GM20431 (cell line): ENCODE measurements at regions not wholly inside any gene's neighbourhood (a gene's known extent, or its start where the extent isn't known, plus 50 kb on each side); places are given as distances from the start of the nearest gene placed in this dataset.

Experiments
- in situ Hi-C: fragments of 300-500 bp; cut with MseI, MboI; formaldehyde crosslinking; loops from one replicate; pipeline ENCODE4 v1.15.0; 2020; ENCODE audit warnings: low sequenced_read_pairs; ENCODE audit not compliant: unreplicated experiment

- in situ Hi-C loops = no loop called here
Observed at GRCh38 chr14:53571641-53572328, 384.8 kb downstream of the BMP4 start.

DNA sequence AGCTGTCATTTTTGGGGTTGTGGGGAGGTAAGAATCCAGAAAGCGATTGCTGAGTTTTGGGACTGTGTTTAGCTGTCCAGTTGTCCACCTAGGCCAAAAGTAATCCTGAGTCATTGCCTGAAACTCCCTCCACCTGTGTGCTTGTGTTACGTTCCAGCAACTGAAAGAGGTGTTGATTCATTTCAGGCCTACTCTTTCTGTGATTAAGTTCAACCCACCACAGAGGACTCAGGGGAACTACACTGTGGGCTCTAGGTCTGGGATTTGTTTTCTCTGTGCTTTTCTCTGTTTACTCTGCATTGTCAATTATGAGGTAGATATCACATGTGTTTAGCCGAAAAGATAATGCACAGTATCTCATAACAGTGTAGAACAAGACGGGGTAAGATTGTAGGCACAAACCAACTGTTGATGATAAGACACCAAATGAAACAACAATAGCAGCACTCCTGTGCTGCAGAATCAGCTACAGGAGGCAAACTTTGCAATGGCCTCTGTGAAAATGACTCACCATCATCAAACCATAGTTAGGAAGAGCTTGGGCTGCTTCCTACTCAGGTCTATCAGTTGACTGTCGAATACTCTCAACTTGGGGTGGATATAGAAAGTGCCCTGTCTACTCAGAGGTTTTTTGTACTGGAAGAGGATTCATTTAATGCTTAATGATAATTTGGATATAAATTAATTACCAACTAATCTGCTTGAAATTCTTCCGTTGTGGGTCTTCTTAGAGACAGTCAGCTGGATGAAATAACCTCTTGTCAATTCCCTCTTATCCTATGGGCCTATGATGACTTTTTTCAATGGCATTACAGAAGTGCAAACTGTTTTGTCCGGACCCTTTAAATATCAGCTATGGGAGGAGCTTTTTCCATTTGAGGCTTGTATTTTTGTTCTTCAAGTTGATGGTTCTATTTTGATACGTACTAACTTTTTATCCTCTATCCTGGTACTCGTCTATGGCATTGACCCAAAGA lies 385.9 kb downstream of the BMP4 start:
- in situ Hi-C loops = no loop called here

DNA sequence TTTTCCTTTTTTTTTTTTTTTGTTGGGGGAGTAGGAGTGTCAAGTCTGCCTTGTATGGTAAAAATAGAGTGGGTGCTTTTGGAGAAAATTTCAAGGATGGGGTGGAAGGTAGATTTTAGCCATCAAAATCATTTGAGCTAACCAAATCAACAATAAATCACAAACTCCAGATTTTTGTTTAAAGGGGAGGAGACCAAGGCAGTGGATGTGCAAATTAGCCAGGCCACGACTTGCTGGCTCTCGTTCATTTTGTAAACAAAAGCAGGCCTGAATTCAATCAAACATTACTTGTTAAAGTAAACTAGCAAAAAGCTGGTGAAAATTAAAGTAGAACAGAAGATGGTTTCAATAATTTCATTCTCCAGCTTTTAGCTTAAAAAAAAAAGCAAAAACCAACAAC lies 387.2 kb downstream of the BMP4 start:
- in situ Hi-C loops = no loop called here

GRCh38 chr14:53567236-53567780 lies 389.3 kb downstream of the BMP4 start:
- in situ Hi-C loops = no loop called here

GRCh38 chr14:53564870-53565269 lies 391.8 kb downstream of the BMP4 start:
- in situ Hi-C loops = no loop called here

DNA sequence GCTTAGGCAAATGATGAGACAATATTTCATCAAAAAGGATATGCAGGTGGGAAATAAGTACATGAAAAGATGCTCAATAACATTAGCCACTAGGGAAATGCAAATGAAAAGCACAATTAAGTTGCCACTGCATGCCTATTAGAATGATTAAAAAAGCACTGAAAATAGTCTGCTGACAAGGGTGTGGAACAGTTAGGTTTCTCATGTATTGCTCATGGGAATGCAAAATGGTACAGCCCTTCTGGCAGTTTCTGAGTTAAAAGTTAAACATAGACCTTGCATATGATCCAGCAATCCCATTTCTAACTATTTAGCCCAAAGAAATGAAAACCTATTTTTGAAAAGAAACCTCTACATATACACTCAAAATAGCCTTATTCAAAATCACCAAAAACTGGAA lies 393.0 kb downstream of the BMP4 start:
- in situ Hi-C loops = no loop called here

- in situ Hi-C loops = no loop called here
Observed at GRCh38 chr14:53553221-53553620, 400.1 kb upstream of the DDHD1 start.

DNA sequence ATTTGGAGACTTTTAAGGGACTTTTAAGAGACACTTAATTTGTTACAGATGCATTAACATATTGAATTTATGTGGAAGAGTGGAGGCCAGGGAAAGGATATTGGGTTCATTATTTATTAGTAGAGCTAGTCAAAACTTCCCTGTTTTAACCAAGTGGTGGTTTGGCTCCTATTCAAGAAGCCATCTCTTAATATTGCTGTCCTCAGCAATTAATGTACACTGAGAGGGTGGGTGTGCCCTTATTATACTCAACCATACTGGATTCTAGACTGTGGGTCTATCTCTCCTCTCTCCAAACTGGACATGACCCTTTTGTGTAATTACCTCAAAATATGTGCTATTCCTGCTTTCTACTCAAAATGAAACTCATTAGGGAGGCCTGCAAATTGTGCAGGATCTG lies 398.7 kb upstream of the DDHD1 start:
- in situ Hi-C loops = no loop called here

DNA sequence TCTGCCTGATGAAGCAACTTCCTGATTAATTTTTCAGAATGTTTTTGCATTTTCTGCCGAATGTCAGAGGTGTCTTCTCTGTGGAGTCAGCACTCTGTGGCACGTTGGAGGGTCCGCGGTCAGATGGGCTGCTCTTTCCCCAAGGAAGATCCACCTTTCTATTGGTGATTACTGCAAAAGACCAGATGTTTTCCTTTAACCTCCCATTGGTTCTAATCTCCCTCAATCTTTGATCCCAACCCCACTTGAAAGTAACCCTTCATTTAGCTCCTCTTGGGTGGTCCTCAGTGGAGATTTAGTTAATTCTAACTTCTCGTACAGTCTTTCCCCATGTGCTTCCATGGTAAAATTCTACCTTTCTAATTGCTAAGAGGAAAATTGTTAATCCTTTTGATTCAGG lies 397.7 kb upstream of the DDHD1 start:
- in situ Hi-C loops = no loop called here

- in situ Hi-C loops = loop anchor here (25.0 kb wide), 1 partner anchor 612 kb away; no protein-coding TSS in a partner anchor
Observed at GRCh38 chr14:53549956-53550355, 396.8 kb upstream of the DDHD1 start.

- in situ Hi-C loops = loop anchor here (25.0 kb wide), 1 partner anchor 615 kb away; no protein-coding TSS in a partner anchor
Observed at GRCh38 chr14:53547593-53547992, 394.5 kb upstream of the DDHD1 start.

GRCh38 chr14:53545217-53545616 lies 392.1 kb upstream of the DDHD1 start:
- in situ Hi-C loops = loop anchor here (25.0 kb wide), 1 partner anchor 617 kb away; no protein-coding TSS in a partner anchor

DNA sequence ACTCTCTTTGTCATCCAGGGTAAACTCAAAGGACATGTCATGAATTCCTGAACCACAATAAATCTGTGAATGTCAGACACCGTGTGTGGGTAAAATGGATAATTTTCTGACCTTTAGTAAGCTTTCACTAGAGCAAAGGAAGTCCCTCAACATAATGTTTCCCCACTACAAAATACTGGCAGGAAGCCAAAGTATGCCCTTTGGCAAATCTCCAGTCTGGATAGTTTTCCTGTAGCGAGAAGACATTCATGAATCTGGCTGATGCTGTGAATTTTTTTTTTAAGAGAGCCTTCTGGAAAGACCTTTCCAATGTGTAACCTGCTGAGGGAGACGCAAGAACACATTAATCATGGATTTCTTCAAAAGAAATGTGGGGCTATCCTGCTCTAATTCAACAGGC lies 389.6 kb upstream of the DDHD1 start:
- in situ Hi-C loops = loop anchor here (25.0 kb wide), 1 partner anchor 620 kb away; no protein-coding TSS in a partner anchor

DNA sequence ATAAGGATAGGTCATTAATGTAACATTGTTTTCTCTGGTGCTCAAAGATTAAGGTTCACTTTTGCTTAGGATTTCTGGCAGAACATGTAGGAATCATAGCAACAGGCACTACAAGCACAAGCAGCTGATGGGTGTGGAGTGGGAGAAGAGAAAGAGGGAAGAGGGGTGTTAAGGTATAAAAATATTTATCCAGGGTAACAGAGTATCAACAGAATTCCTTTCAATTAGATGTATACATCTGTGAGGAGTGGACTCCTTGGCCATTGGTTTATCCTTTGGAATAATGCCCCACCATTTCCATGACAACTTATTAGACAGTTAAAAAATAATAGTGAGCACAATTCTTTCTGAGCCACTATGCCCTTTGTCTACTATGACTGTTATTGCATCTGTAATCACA lies 388.3 kb upstream of the DDHD1 start:
- in situ Hi-C loops = loop anchor here (25.0 kb wide), 1 partner anchor 621 kb away; no protein-coding TSS in a partner anchor

- in situ Hi-C loops = loop anchor here (25.0 kb wide), 1 partner anchor 623 kb away; no protein-coding TSS in a partner anchor
Observed at GRCh38 chr14:53539489-53540126, 386.5 kb upstream of the DDHD1 start.

- in situ Hi-C loops = loop anchor here (25.0 kb wide), 1 partner anchor 624 kb away; no protein-coding TSS in a partner anchor
Observed at GRCh38 chr14:53538316-53538881, 385.3 kb upstream of the DDHD1 start.

DNA sequence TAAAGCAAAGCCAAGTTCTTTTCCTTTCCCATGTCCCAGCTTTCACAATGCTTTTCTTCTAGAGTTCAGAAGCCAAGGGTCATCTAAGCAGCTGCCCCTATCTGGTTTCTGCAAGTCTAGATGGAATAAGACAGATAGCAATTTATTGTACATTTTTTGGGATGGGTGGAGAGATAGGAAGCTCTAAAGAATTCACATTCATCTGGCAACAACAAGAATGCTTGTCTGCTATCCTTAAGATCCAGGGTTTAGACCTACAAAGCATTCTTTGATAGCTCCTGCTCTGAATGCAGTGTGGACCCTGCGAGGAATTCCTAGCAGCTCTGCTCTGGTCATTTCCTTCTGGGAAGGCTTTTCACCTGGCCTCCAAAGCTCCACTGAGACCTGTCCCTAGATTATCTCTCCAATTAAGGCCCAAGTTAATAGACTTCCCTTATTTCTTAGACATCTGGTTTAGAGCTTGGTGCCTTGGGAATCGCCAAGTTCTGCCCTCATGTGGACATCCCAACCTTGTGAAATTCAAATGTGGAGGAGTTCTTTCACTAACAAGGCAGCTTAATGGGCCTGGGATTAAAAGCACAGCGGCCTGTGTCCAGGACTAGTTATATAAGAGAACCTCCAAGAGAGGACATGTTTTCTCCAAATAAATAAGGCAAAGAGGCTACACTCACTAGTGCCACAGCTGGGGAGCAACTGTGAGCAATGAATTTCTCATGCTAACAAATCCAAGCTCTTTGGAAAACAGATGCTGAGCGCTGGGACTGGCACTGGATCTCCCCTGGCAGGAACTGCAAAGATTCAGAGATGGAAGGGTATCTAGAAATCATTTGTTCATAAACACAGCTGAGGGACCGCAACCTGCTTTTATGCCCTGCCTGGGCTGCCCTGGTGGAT lies 384.5 kb upstream of the DDHD1 start:
- in situ Hi-C loops = loop anchor here (25.0 kb wide), 1 partner anchor 625 kb away; no protein-coding TSS in a partner anchor

DNA sequence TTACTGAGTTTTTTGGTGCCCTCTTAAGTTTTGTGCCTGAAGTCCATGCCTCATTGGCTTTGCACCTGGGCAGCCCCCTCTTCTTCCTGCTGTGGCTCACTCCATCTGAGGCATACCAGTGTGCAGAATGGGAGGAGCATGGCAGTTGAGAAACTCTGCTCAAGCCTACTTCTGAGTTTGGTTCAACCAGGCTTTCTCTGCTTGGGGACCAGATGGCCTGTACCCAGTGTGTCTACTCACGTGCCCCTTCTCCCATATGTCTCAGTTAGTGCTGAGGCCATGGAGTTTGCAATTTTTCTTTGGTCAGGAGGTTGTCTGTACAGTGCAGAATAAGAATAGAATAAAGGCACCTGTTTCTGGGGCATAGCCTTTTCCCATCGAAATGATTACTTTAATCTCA lies 383.3 kb upstream of the DDHD1 start:
- in situ Hi-C loops = loop anchor here (25.0 kb wide), 1 partner anchor 626 kb away; no protein-coding TSS in a partner anchor
